ENCODE measurements at regions not wholly inside any gene's neighbourhood (a gene's known extent, or its start where the extent isn't known, plus 50 kb on each side); places are given as distances from the start of the nearest gene placed in this dataset.

GRCh38 chr3:35392187-35392586 lies 247.1 kb upstream of the ARPP21 start:
- TF ChIP-seq CTCF (IDR thresholded peaks at IDR 0.05; ENCODE audit: low read depth, low read length) (no peak), POLR2A (IDR thresholded peaks at IDR 0.05; ENCODE audit: extremely low read depth, insufficient read length) (no peak), MYC (IDR thresholded peaks at IDR 0.05; ENCODE audit: low read depth, low read length) (no peak), MAX (IDR thresholded peaks at IDR 0.05; ENCODE audit: low read depth, low read length) (no peak)
